ENCODE measurements at regions not wholly inside any gene's neighbourhood (a gene's known extent, or its start where the extent isn't known, plus 50 kb on each side); places are given as distances from the start of the nearest gene placed in this dataset.

GRCh38 chr10:23955456-23956225, 253.3 kb upstream of the KIAA1217 start:
- FAIRE-seq (no peak), DNase-seq (ENCODE audit: low read depth in 1 of 2, low spot score in 2 of 2) (no peak)
- Histone ChIP-seq H2AK5ac (ENCODE audit: low read depth, low read length) (no peak overlapping the region), H3K36me3 (ENCODE audit: control insufficient read depth in 2 of 4, insufficient read depth in 4 of 4, low read length in 3 of 4) (no peaks in the 10 kb centered on the region), H2BK120ac (replicated peaks; ENCODE audit: low read depth, low read length) (no peak overlapping the region), H4K20me1 (replicated peaks in 1 of 2; ENCODE audit: control insufficient read depth in 1 of 2, insufficient read depth in 2 of 2, low read length in 2 of 2) (no peaks in the 10 kb centered on the region), H3K4ac (replicated peaks; ENCODE audit: insufficient read length, low read depth, low read length) (no peak overlapping the region), H3K4me2 (ENCODE audit: insufficient read depth in 1 of 2, low read depth in 2 of 2, low read length in 2 of 2) (no peak overlapping the region), H3K23me2 (ENCODE audit: low read depth, low read length) (no peaks in the 10 kb centered on the region; the same call in 1 of the 2 replicates), H2BK15ac (ENCODE audit: low read length) (no peak overlapping the region), H4K8ac (ENCODE audit: extremely low read depth, insufficient read depth, low read length) (no peak overlapping the region), H2BK12ac (ENCODE audit: low read depth, low read length) (no peak overlapping the region), H3K27me3 (replicated peaks in 1 of 4; ENCODE audit: control insufficient read depth in 3 of 4, extremely low read depth in 1 of 4, insufficient read depth in 3 of 4, low read length in 3 of 4) (no peaks in the 10 kb centered on the region), H2BK5ac (ENCODE audit: low read depth, low read length) (no peak overlapping the region), H2AFZ (ENCODE audit: low read length) (no peak overlapping the region), H3K9me3 (ENCODE audit: insufficient read depth in 2 of 2, low read depth in 1 of 2, low read length in 1 of 2) (no peaks in the 10 kb centered on the region), H3K9ac (replicated peaks in 1 of 4; ENCODE audit: extremely low read depth in 1 of 4, low read depth in 3 of 4, low read length in 3 of 4) (no peak overlapping the region), H2BK20ac (ENCODE audit: low read length) (no peak overlapping the region), H3K23ac (ENCODE audit: insufficient read length) (no peak overlapping the region), H4K5ac (ENCODE audit: insufficient read length, low read depth, low read length) (no peak overlapping the region), H3K79me2 (ENCODE audit: control insufficient read depth in 1 of 2, insufficient read depth in 2 of 2, low read length in 2 of 2) (no peaks in the 10 kb centered on the region), H4K91ac (replicated peaks; ENCODE audit: insufficient read length, low read length) (no peak overlapping the region), H3K56ac (replicated peaks; ENCODE audit: insufficient read length, low read depth, low read length) (no peak overlapping the region), H3K79me1 (ENCODE audit: low read depth, low read length) (no peaks in the 10 kb centered on the region), H3K4me3 (ENCODE audit: extremely low read depth in 1 of 4, insufficient read depth in 2 of 4, low read depth in 3 of 4, low read length in 4 of 4) (no peak overlapping the region), H3K18ac (ENCODE audit: extremely low read depth, low read length) (no peak overlapping the region), H3K27ac (ENCODE audit: low read depth, low read length) (no peak overlapping the region), H3K4me1 (replicated peaks in 1 of 4; ENCODE audit: control insufficient read depth in 3 of 4, insufficient read depth in 4 of 4, low read length in 3 of 4) (no peaks in the 10 kb centered on the region), H3K14ac (ENCODE audit: insufficient read length) (no peak overlapping the region)
- CTCF ChIA-PET (ENCODE audit: partially characterized antibody), result interaction anchor here (1.4 to 2.0 kb wide), 2 partner anchors 39 to 241 kb away, joined by 3 to 4 read pairs; no protein-coding TSS in a partner anchor
- POLR2A ChIA-PET (ENCODE audit: partially characterized antibody), result no interaction called here
- WGBS, 2 experiments (ENCODE audit: extremely low coverage in 1 of 2, insufficient coverage in 1 of 2, insufficient read length in 1 of 2, insufficient replicate concordance in 2 of 2, low coverage in 1 of 2, low lambda C conversion rate in 2 of 2, missing lambda C conversion rate in 1 of 2), result 86% methylated on average over 10 of the region's 10 CpGs; no CpG with 5 or more reads in 1 of the 2 experiments
- TF ChIP-seq SIX5 (IDR thresholded peaks at IDR 0.05; ENCODE audit: low read depth, low read length) (no peak), TCF12 (IDR thresholded peaks at IDR 0.05; ENCODE audit: low read depth, low read length) (no peak), BCL11A (IDR thresholded peaks at IDR 0.05; ENCODE audit: low read depth in 2 of 2, low read length in 2 of 2) (no peak), CEBPB (IDR thresholded peaks at IDR 0.05; ENCODE audit: low read depth, low read length) (no peak), NRF1 (IDR thresholded peaks at IDR 0.05; ENCODE audit: low read depth, low read length) (no peak), RXRA (IDR thresholded peaks at IDR 0.05; ENCODE audit: insufficient read depth, low read depth, low read length) (no peak), HDAC2 (IDR thresholded peaks at IDR 0.05; ENCODE audit: borderline replicate concordance in 1 of 2, low read depth in 2 of 2, low read length in 2 of 2) (no peak), RAD21 (IDR thresholded peaks at IDR 0.05 in 1 of 2, conservative IDR thresholded peaks at IDR 0.05 in 1 of 2; ENCODE audit: low read depth in 2 of 2, low read length in 2 of 2) (no peak), ASH2L (IDR thresholded peaks at IDR 0.05; ENCODE audit: low read length) (no peak), GTF2F1 (IDR thresholded peaks at IDR 0.05; ENCODE audit: borderline replicate concordance, low read depth, low read length) (no peak), JUN (IDR thresholded peaks at IDR 0.05; ENCODE audit: low read depth, low read length) (no peak), SP1 (IDR thresholded peaks at IDR 0.05; ENCODE audit: low read depth, low read length) (no peak)
